ENCODE measurements at regions not wholly inside any gene's neighbourhood (a gene's known extent, or its start where the extent isn't known, plus 50 kb on each side); places are given as distances from the start of the nearest gene placed in this dataset.

DNA sequence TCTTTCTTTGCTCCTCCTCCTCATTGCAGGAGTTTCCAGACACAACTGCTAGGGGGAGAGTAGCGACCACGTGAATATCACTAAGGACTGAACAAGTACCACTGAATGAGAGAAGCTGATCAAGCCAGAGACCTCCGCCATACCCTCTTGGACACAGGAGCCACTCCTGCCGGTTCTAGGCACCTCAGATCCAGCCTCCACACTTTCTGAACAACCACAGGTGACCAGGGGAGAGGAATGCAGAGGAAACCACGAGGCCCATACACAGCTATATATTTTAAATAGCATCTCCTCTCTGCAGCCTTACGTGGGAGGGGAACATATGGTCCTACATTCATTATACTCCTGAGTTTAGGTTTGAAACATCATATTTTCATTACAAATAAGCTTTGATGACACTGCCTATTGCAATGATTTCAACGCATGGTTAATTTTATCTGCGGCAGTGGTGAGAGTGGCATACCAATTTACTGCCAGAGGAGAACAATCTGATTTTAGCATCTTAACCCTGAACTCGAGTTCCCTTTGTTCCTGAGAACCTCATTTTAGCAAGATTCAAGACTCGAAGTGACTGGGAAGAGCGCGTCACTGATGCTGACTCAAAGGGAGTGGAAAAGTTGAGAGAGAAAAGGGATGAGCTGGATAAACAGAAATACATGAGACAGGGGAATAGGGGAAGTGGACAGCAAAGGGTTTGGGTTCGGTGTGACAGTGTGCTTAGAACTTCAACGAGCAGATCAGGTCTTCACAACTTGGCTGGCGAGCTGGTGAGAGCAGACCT, 231.7 kb upstream of the PPARGC1A start:
- no peak for TF ChIP-seq ZFX (IDR thresholded peaks at IDR 0.05)
- TF ChIP-seq, protein P1, sequence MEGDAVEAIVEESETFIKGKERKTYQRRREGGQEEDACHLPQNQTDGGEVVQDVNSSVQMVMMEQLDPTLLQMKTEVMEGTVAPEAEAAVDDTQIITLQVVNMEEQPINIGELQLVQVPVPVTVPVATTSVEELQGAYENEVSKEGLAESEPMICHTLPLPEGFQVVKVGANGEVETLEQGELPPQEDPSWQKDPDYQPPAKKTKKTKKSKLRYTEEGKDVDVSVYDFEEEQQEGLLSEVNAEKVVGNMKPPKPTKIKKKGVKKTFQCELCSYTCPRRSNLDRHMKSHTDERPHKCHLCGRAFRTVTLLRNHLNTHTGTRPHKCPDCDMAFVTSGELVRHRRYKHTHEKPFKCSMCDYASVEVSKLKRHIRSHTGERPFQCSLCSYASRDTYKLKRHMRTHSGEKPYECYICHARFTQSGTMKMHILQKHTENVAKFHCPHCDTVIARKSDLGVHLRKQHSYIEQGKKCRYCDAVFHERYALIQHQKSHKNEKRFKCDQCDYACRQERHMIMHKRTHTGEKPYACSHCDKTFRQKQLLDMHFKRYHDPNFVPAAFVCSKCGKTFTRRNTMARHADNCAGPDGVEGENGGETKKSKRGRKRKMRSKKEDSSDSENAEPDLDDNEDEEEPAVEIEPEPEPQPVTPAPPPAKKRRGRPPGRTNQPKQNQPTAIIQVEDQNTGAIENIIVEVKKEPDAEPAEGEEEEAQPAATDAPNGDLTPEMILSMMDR (conservative IDR thresholded peaks at IDR 0.05): no peak
- no peak overlapping the region for H3K27ac ChIP-seq

DNA sequence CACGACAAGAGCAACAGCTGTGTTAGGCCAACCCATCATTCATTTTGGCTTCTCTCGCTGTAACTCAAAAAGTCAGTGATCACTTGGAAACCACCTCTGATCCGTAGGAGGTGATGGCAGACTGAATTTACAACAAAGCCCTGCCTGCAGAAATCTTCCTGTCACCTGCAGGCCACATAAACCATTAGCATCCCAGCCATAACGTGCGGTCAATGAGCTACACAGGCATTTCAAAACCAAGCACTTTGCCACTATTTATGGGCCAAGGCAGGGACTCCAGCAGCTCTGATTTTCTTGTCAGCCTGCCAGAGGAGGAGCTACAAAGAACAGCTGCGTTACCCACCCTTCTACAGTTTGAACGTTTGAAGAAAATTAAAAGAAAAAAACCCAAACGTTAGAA, 228.1 kb upstream of the PPARGC1A start:
- no peak for TF ChIP-seq ZFX (IDR thresholded peaks at IDR 0.05)
- TF ChIP-seq, protein P1 (conservative IDR thresholded peaks at IDR 0.05): no peak
- no peak overlapping the region for H3K27ac ChIP-seq

DNA sequence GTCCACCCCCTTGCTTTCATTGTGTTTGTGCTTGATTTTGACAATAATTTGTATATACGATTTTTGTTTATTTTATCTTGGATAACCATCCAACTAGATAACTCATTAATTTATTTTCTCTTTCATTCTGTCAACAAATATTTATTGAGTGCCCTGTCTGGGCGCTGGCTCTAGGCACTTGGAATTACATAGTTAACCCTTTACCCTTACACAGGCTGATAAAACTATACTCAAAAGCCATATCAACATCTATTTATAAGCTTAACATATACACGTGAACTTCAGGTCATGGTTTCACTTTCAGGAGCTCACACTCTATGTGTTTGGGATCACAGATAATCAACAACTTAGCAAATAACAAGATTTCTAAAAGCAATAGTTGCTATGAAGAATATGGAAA, 226.3 kb upstream of the PPARGC1A start:
- no peak overlapping the region for H3K27ac ChIP-seq
- TF ChIP-seq, protein P1 (conservative IDR thresholded peaks at IDR 0.05): no peak
- no peak for TF ChIP-seq ZFX (IDR thresholded peaks at IDR 0.05)

DNA sequence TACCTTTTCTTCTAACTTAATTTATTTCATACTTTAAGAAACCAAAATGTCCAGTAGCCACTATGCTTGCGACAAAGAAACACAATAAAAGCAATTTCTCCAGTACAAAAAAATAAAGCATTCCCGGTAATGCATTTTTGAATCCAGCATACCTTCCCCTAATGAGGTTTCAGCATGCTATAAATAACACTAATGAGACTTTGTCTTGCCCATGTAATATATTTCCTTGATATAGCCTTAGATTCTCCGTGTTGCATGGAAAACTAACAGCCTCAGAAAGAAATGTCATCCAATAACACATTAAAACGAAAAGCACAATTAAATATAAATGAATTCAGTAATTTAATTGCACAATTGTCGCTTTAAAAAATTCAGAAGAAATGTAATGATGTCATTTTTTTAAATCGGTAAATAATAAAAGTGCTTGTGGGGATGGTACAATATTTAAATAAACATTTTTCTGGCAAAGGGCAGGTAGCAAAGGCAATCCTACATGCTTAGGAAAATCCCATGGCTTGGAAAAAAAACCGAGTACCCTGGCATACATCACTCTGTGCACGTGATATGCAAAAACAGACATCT, 225.2 kb upstream of the PPARGC1A start:
- TF ChIP-seq, protein P1 (conservative IDR thresholded peaks at IDR 0.05): no peak
- no peak for TF ChIP-seq ZFX (IDR thresholded peaks at IDR 0.05)
- no peak overlapping the region for H3K27ac ChIP-seq

DNA sequence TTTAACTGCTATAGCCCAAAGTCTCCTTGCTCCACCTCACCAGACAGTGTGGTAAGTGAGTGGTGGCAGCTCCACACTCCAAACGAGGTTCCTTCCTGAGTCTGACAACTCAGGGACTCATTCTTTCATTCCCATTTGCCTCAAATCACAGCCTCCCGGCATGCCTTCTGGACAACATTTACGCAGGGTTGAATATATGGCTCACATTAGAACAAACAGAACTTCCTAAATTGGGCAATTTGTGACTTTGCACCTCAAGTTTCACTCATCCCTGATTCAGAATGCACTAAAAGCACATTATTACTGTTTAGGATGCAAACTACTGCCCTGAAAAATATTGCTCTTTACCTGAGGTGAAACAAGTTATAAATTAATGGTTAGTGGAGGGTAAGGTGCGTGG, 224.6 kb upstream of the PPARGC1A start:
- TF ChIP-seq, protein P1 (conservative IDR thresholded peaks at IDR 0.05): no peak
- TF ChIP-seq ZFX (IDR thresholded peaks at IDR 0.05): no peak
- H3K27ac ChIP-seq: no peak overlapping the region

DNA sequence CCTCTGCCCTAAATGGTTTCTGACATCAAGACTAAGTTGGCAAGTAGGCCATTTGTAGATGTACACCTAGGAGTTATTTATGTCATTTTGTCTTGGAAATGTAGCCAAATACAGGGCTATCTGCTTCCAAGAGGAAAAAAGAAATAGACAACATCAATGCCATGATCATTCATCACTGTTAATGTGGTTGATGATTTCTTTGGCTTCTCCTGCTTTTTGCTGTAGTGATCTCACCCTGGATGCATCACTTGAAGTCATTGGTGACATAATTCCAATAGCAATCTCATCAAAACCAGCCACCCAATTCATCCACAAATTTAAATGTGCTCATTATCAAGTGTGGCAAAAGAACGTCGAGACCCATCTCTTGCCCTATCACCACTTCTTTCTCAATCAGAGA, 222.6 kb upstream of the PPARGC1A start:
- TF ChIP-seq, protein P1 (conservative IDR thresholded peaks at IDR 0.05): no peak
- no peak for TF ChIP-seq ZFX (IDR thresholded peaks at IDR 0.05)
- H3K27ac ChIP-seq: no peak overlapping the region

DNA sequence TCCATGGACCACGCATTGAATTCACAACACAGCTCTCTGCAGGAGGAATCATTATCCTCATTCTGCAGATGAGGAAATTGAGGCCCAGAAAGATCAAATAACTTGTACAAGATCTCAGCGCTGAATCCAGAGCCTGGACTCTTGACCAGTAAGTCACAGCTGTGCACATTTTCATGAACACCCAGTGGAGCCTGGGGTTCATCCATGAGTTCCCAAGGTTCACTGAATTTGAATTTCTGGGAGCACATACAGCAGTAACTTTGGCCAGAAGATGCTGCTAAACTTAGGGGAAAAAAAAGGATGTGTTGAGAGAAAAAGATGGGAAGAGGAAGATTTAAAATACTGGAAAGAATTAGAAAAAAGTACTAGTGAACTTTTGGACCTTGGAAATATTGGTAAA, 218.7 kb upstream of the PPARGC1A start:
- TF ChIP-seq ZFX (IDR thresholded peaks at IDR 0.05): no peak
- TF ChIP-seq, protein P1 (conservative IDR thresholded peaks at IDR 0.05): no peak

More for the DNA sequence above, 218.7 kb upstream of the PPARGC1A start:
- no peak overlapping the region for H3K27ac ChIP-seq
